Heart right ventricle (tissue), 16 donors: ENCODE measurements at regions not wholly inside any gene's neighbourhood (a gene's known extent, or its start where the extent isn't known, plus 50 kb on each side); places are given as distances from the start of the nearest gene placed in this dataset.

Source experiments
- ATAC-seq, 8 donors: fragments of 200-7000 bp; cut with Tn5 transposase; one replicate each; pipeline ENCODE4 v1.9.1; 2020; ENCODE audit warnings: mild to moderate bottlenecking in 8 of 8, moderate library complexity in 8 of 8, moderate number of reproducible peaks in 1 of 8
- DNase-seq, 2 donors: peaks; one replicate each; pipeline ENCODE4 v3.0.0-alpha.2; 2020
- H3K27ac ChIP-seq, 10 donors: fragments of 200-600 bp; sonication (generic) in 2 of 10; one replicate each; pipeline versions ENCODE4 v1.5.0 to v1.8.0; 2020 to 2022; ENCODE audit warnings: mild to moderate bottlenecking in 3 of 10
- H3K27me3 ChIP-seq, 7 donors: fragments of 200-600 bp; one replicate each; pipeline ENCODE4 v1.8.0; 2021 to 2022; ENCODE audit warnings: mild to moderate bottlenecking in 2 of 7
- H3K36me3 ChIP-seq, 9 donors: fragments of 200-600 bp; sonication (generic) in 1 of 9; one replicate each; pipeline versions ENCODE4 v1.5.0 to v1.8.0; 2020 to 2022; ENCODE audit warnings: mild to moderate bottlenecking in 2 of 9
- H3K4me1 ChIP-seq, 9 donors: fragments of 200-600 bp; sonication (generic) in 1 of 9; one replicate each; pipeline versions ENCODE4 v1.5.0 to v1.8.0; 2020 to 2022; ENCODE audit warnings: mild to moderate bottlenecking in 4 of 9
- H3K4me3 ChIP-seq, 10 donors: fragments of 200-600 bp; sonication (generic) in 2 of 10; one replicate each; pipeline versions ENCODE4 v1.5.0 to v1.8.0; 2020 to 2022; ENCODE audit warnings: mild to moderate bottlenecking in 7 of 10, moderate library complexity in 2 of 10
- H3K9me3 ChIP-seq, 11 donors: fragments of 200-600 bp in 10 of 11; sonication (generic) in 2 of 11; one replicate each; pipeline versions ENCODE4 v1.5.0 to v1.8.0; 2013 to 2022; ENCODE audit warnings: mild to moderate bottlenecking in 2 of 11, control low read depth in 1 of 11, moderate library complexity in 1 of 11
- WGBS, 2 donors: extraction: QIAGEN DNeasy Blood & Tissue Kit; methylation state at CpG; one replicate each; pipeline ENCODE4 v1.1.7; 2013; ENCODE audit warnings: inconsistent platforms in 1 of 2; 5-methylcytosine and 5-hydroxymethylcytosine counted together
- intact Hi-C, 10 donors: fragments of 100-400 bp; cut with DNase I; formaldehyde crosslinking; loops; one replicate each; pipeline versions ENCODE4 v1.11.1 to v1.14.2; 2022
- TF ChIP-seq, protein P1 (sequence below), 9 donors: fragments of 200-600 bp; sonication (generic) in 2 of 9; IDR thresholded peaks; one replicate each; pipeline versions ENCODE4 v1.5.0 to v1.8.0; 2021 to 2022; ENCODE audit warnings: antibody characterized with exemption in 9 of 9, mild to moderate bottlenecking in 5 of 9, moderate library complexity in 1 of 9
- donor health status: Arrhythmogenic right ventricular cardiomyopathy.
- donor health status: ischemic (EF 13 %, LVEDD 7.1; RV severe dilation, severe dysfunction).
- donor health status: healthy with polysubstance abuse.
- donor health status: DM: no; HTN: yes; CAD: no.
- donor health status: DM: no; HTN: no; CAD: no.
- donor health status: ischemic (EF 25% LVEDD 6.9; RV normal size, moderate dysfunction).
- donor health status: ischemic (EF 25% LVEDD 5.7; RV mildly dilated, moderate dysfunction).
- donor health status: healthy.
- donor health status: DM: yes; HTN: yes; CAD: no.
- donor health status: Ischemic cardiomyopathy.
- donor health status: ischemic (EF 35%, LVEDD 5.7; RV mildly dilated, moderate dysfunction).
- donor health status: nonischemic (EF 11% LVEDD 7.7; RV severe dilation, severe dysfunction).
- donor health status: DM: yes; HTN: yes; CAD: no.
- donor health status: PGD.
- donor health status: ischemic (EF 29% LVEDD 5.4; RV normal size, mild dysfunction).
- donor health status: nonischemic (EF 23%, LVEDD 6.1; RV moderate dilation, normal function).

DNA sequence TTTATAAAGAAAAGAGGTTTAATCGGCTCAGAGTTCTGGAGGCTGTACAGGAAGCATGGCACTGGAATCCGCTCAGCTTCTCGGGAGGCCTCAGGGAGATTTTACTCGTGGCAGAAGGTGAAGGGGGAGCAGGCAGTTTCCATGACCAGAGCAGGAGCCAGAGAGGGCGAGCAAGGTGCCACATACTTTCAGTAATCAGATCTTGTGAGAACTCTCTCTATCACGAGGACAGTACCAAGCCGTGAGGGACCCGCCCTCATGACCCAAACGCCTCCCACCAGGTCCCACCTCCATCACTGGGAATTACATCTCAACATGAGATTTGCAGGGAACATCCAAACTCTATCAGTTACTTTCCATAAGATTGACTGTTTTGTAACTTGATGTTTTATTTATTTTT, 70.7 kb upstream of the SYN2 start:
- Histone ChIP-seq H3K36me3 (no peaks in the 10 kb centered on the region), H3K4me3 (no peak overlapping the region), H3K27ac (no peak overlapping the region), H3K9me3 (no peaks in the 10 kb centered on the region), H3K27me3 (peaks cover 0 to 23% (median 8%) of the 10 kb centered on the region in 7 donors), H3K4me1 (no peaks in the 10 kb centered on the region)
- intact Hi-C loops: no loop called here
- DNase-seq (no peak), ATAC-seq (no peak)
- TF ChIP-seq, protein P1, sequence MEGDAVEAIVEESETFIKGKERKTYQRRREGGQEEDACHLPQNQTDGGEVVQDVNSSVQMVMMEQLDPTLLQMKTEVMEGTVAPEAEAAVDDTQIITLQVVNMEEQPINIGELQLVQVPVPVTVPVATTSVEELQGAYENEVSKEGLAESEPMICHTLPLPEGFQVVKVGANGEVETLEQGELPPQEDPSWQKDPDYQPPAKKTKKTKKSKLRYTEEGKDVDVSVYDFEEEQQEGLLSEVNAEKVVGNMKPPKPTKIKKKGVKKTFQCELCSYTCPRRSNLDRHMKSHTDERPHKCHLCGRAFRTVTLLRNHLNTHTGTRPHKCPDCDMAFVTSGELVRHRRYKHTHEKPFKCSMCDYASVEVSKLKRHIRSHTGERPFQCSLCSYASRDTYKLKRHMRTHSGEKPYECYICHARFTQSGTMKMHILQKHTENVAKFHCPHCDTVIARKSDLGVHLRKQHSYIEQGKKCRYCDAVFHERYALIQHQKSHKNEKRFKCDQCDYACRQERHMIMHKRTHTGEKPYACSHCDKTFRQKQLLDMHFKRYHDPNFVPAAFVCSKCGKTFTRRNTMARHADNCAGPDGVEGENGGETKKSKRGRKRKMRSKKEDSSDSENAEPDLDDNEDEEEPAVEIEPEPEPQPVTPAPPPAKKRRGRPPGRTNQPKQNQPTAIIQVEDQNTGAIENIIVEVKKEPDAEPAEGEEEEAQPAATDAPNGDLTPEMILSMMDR (IDR thresholded peaks at IDR 0.05): no peak
- WGBS, 2 donors: 71 to 80% methylated on average over 9 of the region's 9 CpGs

DNA sequence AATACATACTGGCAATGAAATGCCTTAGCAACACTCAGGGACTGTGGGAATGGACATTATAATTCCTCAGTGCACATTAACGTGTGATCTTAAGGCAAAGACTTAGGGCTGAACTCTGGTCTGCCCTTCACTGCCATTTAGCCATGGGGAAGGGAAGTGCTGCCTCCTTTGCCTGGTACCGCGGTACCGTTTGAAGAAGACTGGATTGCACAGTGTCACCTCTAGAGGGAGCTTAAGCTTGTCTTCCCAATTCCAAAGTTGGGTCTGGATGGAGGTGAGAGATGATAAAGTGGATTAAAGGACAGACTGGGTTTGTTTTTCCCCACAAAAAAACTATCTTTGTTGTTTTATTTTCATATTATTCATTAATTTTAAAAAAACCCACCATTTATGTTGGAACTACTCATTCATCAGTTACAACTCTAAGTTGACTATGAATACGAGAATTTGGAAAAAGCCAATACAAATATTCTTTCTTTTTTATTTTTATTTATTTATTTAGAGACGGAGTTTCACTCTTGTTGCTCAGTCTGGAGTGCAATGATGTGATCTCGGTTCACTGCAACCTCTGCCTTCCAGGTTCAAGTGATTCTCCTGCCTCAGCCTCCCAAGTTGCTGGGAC, 60.0 kb upstream of the SYN2 start:
- WGBS, 2 donors: 21 to 22% methylated on average over 7 of the region's 7 CpGs
- peak in 1 of 8 donors; percentile 63 for ATAC-seq
- intact Hi-C loops: no loop called here
- Histone ChIP-seq H3K4me1 (no peaks in the 10 kb centered on the region), H3K36me3 (no peaks in the 10 kb centered on the region), H3K9me3 (no peaks in the 10 kb centered on the region), H3K27ac (no peak overlapping the region), H3K27me3 (peaks cover 0 to 8% (median 0%) of the 10 kb centered on the region in 7 donors), H3K4me3 (no peak overlapping the region)
- no peak for DNase-seq
- TF ChIP-seq, protein P1 (IDR thresholded peaks at IDR 0.05): peak; percentile 20 to 65 (median 55)

DNA sequence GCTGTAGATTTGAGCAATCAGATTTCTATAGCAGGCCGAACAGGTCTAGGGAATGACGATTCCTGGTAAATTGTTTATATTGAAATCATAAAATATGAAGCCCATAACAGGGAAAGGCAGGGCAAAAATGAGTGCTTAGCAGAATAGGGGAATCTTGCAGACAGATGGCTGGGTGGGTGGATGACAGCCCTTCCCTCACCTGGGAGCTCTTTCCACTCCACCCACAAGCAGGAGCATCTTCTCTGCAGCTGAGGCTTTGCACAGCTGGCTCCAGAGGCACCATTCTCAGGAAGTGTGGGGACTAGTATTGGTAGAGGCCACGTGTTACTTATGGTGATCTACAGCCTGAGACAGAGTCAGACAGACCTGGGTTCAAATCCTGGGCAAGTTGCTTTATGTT, 55.9 kb upstream of the SYN2 start:
- Histone ChIP-seq H3K27me3 (peaks cover 0 to 21% (median 3%) of the 10 kb centered on the region in 7 donors), H3K4me3 (no peak overlapping the region), H3K27ac (no peak overlapping the region), H3K4me1 (no peaks in the 10 kb centered on the region), H3K9me3 (no peaks in the 10 kb centered on the region), H3K36me3 (no peaks in the 10 kb centered on the region)
- DNase-seq (no peak), ATAC-seq (no peak)
- TF ChIP-seq, protein P1 (IDR thresholded peaks at IDR 0.05): no peak
- intact Hi-C loops: no loop called here
- WGBS, 2 donors: 80 to 83% methylated on average over 3 of the region's 3 CpGs

DNA sequence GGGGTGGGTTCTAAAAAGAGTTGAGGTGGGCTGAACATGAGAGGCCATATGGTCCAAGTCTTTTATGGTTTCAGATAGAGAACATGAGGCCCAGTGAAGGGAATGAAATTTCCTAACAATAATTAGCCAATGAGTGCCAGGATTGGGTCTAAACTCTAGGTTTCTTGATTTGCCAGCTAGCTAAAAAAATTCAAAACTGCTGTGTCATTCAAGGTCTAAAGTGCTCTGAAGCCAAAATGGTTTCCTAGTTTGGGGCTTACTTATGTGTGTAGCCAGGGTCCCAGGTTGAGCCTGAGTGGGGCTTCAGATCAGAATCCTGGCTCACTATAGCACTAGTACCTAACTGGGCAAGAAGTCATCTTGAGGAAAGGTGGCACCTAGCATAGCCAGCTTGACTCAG, 55.3 kb upstream of the SYN2 start:
- TF ChIP-seq, protein P1 (IDR thresholded peaks at IDR 0.05): no peak
- ATAC-seq (no peak), DNase-seq (no peak)
- Histone ChIP-seq H3K36me3 (no peaks in the 10 kb centered on the region), H3K27ac (no peak overlapping the region), H3K9me3 (no peaks in the 10 kb centered on the region), H3K27me3 (peaks cover 0 to 21% (median 3%) of the 10 kb centered on the region in 7 donors), H3K4me1 (no peaks in the 10 kb centered on the region), H3K4me3 (no peak overlapping the region)
- intact Hi-C loops: no loop called here
